ENCODE measurements at regions not wholly inside any gene's neighbourhood (a gene's known extent, or its start where the extent isn't known, plus 50 kb on each side); places are given as distances from the start of the nearest gene placed in this dataset.

DNA sequence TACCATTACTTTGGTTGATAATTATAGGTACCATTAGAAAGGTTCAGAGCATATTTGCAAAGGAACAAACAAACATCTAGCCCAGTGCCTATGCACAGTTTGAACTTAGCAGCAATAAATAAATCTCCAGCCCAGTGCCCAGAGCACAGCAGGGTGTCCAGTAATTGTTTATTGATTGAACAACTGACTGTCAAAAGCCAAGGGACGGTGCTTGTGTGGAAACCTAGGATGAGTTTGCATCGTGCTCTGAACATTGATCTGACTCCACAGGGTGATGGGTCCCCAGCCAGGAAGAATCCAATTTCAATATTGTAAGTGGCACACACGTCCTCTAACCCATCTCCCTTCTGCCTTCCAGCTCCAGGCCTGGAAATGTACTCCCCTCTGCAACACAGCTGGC is 625.5 kb upstream of the C16orf82 start:
- ATAC-seq = no peak
- Histone ChIP-seq H2AFZ (ENCODE audit: low read length) (no peak overlapping the region), H3K27me3 (ENCODE audit: control insufficient read depth in 1 of 2, insufficient read depth in 2 of 2, low read length in 2 of 2) (no peaks in the 10 kb centered on the region), H3K79me2 (ENCODE audit: insufficient read depth, low read length) (no peaks in the 10 kb centered on the region), H3K4me1 (ENCODE audit: insufficient read depth, low read length) (no peaks in the 10 kb centered on the region), H4K20me1 (ENCODE audit: insufficient read depth, low read length) (no peaks in the 10 kb centered on the region), H3K27ac (ENCODE audit: extremely low read length, insufficient read depth, low read length) (no peak overlapping the region), H3K9me3 (ENCODE audit: low read length) (peaks cover 28% of the 10 kb centered on the region), H3K4me2 (ENCODE audit: low read depth, low read length) (no peak overlapping the region), H3K4me3 (replicated peaks in 1 of 3; ENCODE audit: insufficient read depth in 1 of 3, low read depth in 2 of 3, low read length in 3 of 3) (no peak overlapping the region), H3K9ac (ENCODE audit: insufficient read depth, low read depth, low read length) (no peak overlapping the region), H3K36me3 (replicated peaks in 1 of 2; ENCODE audit: control insufficient read depth in 1 of 2, insufficient read depth in 2 of 2, low read length in 2 of 2) (no peaks in the 10 kb centered on the region)
- FAIRE-seq = no peak
- no peak for DNase-seq (ENCODE audit: low spot score)
- TF ChIP-seq, protein P1, sequence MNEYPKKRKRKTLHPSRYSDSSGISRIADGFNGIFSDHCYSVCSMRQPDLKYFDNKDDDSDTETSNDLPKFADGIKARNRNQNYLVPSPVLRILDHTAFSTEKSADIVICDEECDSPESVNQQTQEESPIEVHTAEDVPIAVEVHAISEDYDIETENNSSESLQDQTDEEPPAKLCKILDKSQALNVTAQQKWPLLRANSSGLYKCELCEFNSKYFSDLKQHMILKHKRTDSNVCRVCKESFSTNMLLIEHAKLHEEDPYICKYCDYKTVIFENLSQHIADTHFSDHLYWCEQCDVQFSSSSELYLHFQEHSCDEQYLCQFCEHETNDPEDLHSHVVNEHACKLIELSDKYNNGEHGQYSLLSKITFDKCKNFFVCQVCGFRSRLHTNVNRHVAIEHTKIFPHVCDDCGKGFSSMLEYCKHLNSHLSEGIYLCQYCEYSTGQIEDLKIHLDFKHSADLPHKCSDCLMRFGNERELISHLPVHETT (CRISPR knock-in tag; conservative IDR thresholded peaks at IDR 0.05) = no peak
- TF ChIP-seq KAT2B (IDR thresholded peaks at IDR 0.05; ENCODE audit: borderline replicate concordance, low read depth, low read length) (no peak), SNRNP70 (IDR thresholded peaks at IDR 0.05; ENCODE audit: low read depth, low read length) (no peak), SMYD3 (CRISPR knock-in tag; IDR thresholded peaks at IDR 0.05) (no peak), ZNF780A (CRISPR knock-in tag; IDR thresholded peaks at IDR 0.05) (no peak), NFE2L1 (CRISPR knock-in tag; IDR thresholded peaks at IDR 0.05; ENCODE audit: borderline replicate concordance) (no peak), MAFF (IDR thresholded peaks at IDR 0.05; ENCODE audit: low read depth, low read length) (no peak), NCOR1 (IDR thresholded peaks at IDR 0.05; ENCODE audit: borderline replicate concordance, low read length) (no peak), ZMYM4 (CRISPR knock-in tag; IDR thresholded peaks at IDR 0.05) (no peak), ZNF546 (CRISPR knock-in tag; conservative IDR thresholded peaks at IDR 0.05) (no peak), ARID2 (CRISPR knock-in tag; IDR thresholded peaks at IDR 0.05; ENCODE audit: borderline replicate concordance) (no peak), JUND (CRISPR knock-in tag; IDR thresholded peaks at IDR 0.05) (no peak), ZNF337 (CRISPR knock-in tag; IDR thresholded peaks at IDR 0.05; ENCODE audit: borderline replicate concordance, low read depth) (no peak)
- TF ChIP-seq, protein P2, sequence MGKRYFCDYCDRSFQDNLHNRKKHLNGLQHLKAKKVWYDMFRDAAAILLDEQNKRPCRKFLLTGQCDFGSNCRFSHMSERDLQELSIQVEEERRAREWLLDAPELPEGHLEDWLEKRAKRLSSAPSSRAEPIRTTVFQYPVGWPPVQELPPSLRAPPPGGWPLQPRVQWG (CRISPR knock-in tag; IDR thresholded peaks at IDR 0.05; ENCODE audit: borderline replicate concordance, low read depth) = no peak
- TF ChIP-seq, protein P3, sequence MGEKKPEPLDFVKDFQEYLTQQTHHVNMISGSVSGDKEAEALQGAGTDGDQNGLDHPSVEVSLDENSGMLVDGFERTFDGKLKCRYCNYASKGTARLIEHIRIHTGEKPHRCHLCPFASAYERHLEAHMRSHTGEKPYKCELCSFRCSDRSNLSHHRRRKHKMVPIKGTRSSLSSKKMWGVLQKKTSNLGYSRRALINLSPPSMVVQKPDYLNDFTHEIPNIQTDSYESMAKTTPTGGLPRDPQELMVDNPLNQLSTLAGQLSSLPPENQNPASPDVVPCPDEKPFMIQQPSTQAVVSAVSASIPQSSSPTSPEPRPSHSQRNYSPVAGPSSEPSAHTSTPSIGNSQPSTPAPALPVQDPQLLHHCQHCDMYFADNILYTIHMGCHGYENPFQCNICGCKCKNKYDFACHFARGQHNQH (CRISPR knock-in tag; IDR thresholded peaks at IDR 0.05) = no peak
- TF ChIP-seq, protein P4, sequence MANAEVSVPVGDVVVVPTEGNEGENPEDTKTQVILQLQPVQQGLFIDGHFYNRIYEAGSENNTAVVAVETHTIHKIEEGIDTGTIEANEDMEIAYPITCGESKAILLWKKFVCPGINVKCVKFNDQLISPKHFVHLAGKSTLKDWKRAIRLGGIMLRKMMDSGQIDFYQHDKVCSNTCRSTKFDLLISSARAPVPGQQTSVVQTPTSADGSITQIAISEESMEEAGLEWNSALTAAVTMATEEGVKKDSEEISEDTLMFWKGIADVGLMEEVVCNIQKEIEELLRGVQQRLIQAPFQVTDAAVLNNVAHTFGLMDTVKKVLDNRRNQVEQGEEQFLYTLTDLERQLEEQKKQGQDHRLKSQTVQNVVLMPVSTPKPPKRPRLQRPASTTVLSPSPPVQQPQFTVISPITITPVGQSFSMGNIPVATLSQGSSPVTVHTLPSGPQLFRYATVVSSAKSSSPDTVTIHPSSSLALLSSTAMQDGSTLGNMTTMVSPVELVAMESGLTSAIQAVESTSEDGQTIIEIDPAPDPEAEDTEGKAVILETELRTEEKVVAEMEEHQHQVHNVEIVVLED (CRISPR knock-in tag; IDR thresholded peaks at IDR 0.05; ENCODE audit: borderline replicate concordance) = no peak
- in situ Hi-C loops (cut with HindIII; ENCODE audit: extremely low pct_ligation_motif_present, low pct_unique_long_range_greater_than_20kb) (no loop called here), intact Hi-C loops (cut with micrococcal nuclease; ENCODE audit: unreplicated experiment) (no loop called here)
- POLR2A ChIA-PET = no interaction called here
- no TSS peak for BruUV-seq (replicated peaks)
- CTCF ChIA-PET (ENCODE audit: low intra/inter-chr PET ratio, low total read pairs) = no interaction called here
- WGBS (ENCODE audit: low lambda C conversion rate) = 0% methylated on average over 3 of the region's 3 CpGs

Measured in HepG2 (cell line).